ENCODE measurements at regions not wholly inside any gene's neighbourhood (a gene's known extent, or its start where the extent isn't known, plus 50 kb on each side); places are given as distances from the start of the nearest gene placed in this dataset.

GRCh38 chr5:61916621-61917620, 389.1 kb upstream of the KIF2A start:
- no peak for DNase-seq

GRCh38 chr5:61918611-61919010, 387.4 kb upstream of the KIF2A start:
- no peak for DNase-seq

- no peak for DNase-seq
Measured at GRCh38 chr5:61919920-61920319, 386.1 kb upstream of the KIF2A start.

GRCh38 chr5:61924251-61924650, 381.8 kb upstream of the KIF2A start:
- no peak for DNase-seq

DNA sequence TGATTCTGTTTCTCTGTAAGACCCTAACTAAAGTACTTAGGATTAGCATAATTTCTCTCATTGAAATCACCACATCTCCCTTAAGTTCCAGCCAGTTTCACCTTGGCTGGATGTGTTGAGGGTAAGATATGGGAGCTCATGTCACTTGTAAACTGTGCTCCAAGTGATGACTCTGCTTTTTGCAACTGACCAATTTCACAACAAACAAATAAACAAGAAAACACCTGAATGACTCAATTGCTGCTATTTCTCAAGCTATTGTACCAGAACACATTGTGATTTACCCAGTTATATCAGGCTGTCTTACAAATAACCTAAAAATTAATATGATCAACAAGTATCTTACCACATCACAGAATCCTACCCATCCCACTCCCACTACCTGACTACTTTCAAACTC, 379.1 kb upstream of the KIF2A start:
- no peak for DNase-seq

- peak; percentile 5 for DNase-seq
Measured at GRCh38 chr5:61931236-61931635, 374.8 kb upstream of the KIF2A start.

- DNase-seq: peak; percentile 29
Measured at GRCh38 chr5:61933787-61934626, 372.0 kb upstream of the KIF2A start.

GRCh38 chr5:61941637-61942036, 364.4 kb upstream of the KIF2A start:
- DNase-seq: no peak

GRCh38 chr5:61942462-61943049, 363.4 kb upstream of the KIF2A start:
- no peak for DNase-seq

DNA sequence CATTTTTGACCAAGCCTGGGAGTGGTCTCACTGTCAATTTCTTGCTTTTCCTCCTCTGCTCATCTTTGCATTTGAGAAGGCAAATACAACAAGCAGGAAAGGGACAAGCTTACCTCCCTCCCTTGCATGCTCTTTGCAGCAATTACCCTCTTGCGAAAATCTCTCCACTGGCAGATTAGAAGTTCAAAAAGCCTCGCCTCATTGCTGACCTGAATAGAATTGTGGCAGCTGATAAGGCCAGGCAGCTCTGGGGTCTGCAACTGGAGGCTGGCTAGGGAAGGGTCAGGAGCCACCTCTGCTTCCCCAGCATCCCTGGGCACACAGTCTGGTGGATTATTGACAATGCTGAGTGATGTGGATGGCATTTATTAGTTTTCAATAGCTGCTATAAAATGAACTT, 362.3 kb upstream of the KIF2A start:
- DNase-seq: no peak

GRCh38 chr5:61948151-61948550, 357.9 kb upstream of the KIF2A start:
- no peak for DNase-seq

DNA sequence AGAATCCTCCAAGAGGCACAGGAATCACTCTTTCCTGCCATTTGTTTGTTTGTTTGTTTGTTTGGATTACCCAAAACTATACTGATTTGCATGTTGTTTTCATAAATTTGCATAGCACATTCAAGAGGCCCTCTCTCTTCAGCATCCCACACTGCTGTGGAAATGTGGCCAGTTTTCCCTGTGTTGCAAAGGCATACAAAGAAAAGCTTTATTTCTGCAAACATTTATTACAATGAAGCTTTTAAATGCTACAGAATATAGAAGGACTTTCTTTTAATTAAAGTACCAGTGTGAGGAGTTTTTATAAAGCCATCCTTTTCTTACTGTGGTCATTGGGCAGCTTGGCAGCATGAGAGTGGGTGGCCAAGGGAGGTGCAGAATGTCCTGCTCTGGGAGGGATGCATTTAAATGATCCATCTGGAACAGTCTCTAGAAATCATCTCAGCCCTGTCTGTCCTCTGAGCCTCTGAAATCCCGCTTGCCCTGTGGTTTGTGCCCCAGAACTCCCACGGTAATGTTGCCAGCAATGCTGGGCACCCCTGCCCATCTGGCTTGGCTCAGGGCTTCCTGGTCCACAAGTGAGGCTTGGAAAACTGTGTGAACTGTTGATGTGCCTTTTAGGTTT, 356.8 kb upstream of the KIF2A start:
- DNase-seq: no peak

DNA sequence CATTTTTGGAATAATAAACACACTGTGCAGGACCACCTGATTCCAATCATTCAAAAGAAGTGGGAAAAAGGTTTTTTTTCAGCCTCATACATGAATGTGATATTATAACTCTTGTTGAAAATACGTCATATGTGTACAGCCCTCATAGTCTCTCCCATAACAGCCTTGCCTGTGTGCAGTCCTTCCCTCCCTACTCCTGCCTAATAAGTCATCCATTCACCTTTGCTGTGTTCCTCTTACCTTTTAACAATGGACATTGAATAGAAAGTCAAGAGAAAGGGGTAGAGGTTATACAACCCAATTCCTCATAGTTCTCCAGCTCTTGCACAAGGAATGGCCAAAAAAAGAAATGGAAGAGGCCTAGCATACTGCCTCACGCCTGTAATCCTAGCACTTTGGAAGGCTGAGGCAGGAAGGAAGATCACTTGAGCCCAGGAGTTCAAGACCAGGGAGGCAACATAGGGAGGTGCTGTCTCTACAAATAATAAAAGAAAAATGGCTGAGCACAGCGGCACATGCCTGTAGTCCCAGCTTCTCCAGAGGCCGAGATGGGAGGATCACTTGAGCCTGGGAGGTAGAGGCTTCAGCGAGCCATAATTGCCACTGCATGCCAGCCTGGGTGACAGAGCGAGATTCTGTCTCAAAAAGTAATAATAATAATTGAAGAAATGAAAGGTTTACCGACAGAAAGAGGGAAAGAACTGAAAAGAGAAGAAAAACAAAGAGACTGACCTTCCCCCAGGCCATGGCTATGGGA, 356.1 kb upstream of the KIF2A start:
- DNase-seq: no peak

DNA sequence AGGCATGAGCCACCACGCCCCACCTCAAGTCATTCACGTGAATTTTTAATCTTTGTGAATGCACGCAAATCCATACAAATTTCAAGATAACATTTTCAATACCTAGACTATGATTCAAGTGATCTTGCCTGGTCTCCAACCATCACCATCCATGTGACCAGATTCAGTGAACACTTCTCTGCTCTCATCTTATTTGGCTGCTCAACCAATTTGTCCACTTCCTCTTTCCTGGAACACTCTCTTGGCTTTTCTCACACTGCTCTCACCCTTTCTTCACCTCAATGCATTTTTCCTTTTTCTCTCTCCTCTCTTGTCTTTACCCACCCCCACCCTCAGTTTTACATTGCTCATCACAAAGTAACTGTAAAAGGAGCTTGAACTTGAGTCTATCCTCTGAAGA, 354.7 kb upstream of the KIF2A start:
- DNase-seq: no peak

- no peak for DNase-seq
Measured at GRCh38 chr5:61953913-61954312, 352.1 kb upstream of the KIF2A start.

GRCh38 chr5:61964201-61964600, 341.8 kb upstream of the KIF2A start:
- no peak for DNase-seq

- DNase-seq: no peak
Measured at GRCh38 chr5:61965069-61965468, 340.9 kb upstream of the KIF2A start.

DNA sequence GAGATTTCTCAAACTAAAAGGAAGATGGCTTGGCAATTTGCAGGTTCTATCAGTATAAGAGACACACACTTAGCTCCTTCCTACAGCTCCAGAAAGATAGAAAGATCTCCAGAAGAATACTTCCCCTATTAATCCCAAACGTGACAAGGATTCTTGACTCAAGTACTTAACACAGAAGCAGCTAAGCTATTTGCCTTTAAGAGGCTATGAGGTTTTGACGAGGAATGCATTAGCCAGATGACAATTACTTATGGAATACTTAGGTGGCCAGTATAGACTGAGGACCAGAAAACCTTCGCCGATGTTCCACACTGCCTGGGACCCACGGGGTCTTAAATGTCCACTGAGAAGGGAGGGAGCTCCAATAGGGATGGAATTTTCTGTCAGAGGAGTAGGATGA, 340.5 kb upstream of the KIF2A start:
- DNase-seq: no peak

DNA sequence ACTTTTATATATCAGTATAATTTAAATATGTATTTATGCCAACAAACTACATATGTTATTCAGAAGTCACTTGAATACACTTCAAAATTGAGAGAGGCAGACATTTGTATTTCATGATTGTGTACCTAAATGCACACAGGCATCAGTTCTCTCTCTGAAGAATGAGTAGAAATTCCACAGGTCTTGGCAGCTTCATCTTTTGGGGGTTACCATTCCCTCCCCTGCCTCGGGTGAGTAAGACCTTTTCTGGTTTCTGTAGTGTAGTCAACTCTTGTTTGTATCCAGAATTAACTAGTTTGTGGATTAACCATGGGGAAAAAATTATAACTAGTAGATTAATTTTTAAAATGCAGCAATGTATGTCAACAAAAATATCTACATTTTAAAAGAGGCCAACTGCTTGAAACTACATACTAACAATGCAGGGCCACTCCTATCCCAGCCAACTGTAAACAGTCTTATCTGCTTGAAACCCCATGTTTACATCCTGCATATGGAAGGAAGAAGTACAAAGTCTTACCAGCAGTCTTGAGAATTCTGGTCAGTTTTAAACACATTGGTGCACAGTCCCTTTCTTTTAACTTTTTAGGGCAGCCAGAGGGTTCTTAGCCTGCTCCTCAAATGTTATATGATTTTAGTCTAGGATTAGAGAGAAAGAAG, 339.6 kb upstream of the KIF2A start:
- no peak for DNase-seq

- DNase-seq: no peak
Measured at GRCh38 chr5:61966997-61967396, 339.0 kb upstream of the KIF2A start.

DNA sequence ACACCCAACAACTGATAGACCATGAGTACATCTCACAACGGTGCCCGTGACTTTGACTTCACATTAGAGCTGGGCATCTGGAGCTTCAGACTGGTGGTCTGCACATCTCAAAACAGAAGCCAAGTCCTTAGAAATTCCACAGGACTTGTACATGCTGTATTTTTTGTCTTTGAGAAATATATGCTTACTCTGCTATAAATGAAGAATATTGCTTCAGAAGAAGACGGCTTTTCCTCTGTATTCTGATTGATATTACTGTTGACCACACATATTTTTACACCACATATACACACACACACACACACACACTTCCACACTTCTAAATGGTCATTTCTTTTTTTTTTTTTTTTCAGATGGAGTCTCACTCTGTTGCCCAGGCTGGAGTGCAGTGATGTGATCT, 338.3 kb upstream of the KIF2A start:
- no peak for DNase-seq

GRCh38 chr5:61969347-61969746, 336.7 kb upstream of the KIF2A start:
- DNase-seq: no peak
